GM12892 (cell line): ENCODE measurements at regions not wholly inside any gene's neighbourhood (a gene's known extent, or its start where the extent isn't known, plus 50 kb on each side); places are given as distances from the start of the nearest gene placed in this dataset.
"Not testable (repeated sequence)": the region's sequence is repeated elsewhere in the genome, so short reads cannot be mapped to it uniquely, and the experiment has no call there.

ENCODE experiments used
- DNase-seq: peaks from one replicate; pipeline ENCODE4 v3.0.0; 2011; ENCODE audit not compliant: insufficient read length
- FAIRE-seq: peaks from 2 replicates; lab custom pipeline; 2011; peaks lifted over from hg19 to GRCh38; lab: Jason Lieb, UNC
- POLR2A ChIP-seq: IDR thresholded peaks from 2 replicates; pipeline ENCODE4 v1.6.1; 2011; ENCODE audit warnings: low read depth, low read length, control low read depth
- POLR2AphosphoS5 ChIP-seq: IDR thresholded peaks from 2 replicates; pipeline ENCODE4 v1.6.1; 2011; ENCODE audit warnings: low read depth, low read length, control low read depth
- TAF1 ChIP-seq: IDR thresholded peaks from 2 replicates; pipeline ENCODE4 v1.6.1; 2011; ENCODE audit warnings: low read depth, mild to moderate bottlenecking, control low read depth, low read length, borderline replicate concordance

DNA sequence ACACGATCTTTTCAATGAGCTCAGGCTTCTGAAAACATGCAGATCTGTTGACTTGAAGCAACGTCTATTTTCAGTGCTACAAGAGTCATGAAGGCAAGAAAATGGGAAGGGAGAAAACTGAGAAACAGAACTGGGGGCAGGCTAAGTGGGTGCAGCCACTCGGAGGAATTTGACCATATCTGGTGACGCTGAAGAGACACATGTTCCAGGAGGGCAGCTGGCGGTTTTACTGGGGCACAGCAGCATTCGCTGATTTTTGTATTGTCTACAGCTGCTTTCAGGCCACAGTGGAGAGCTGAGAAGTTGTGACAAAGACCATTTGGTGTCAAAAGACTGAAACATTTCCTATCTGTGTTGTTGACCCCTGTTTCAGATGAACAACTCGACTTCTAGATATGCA lies 103.0 kb upstream of the ELAC2 start:
- no peak for TF ChIP-seq POLR2A
- TF ChIP-seq TAF1: no peak
- TF ChIP-seq POLR2AphosphoS5: no peak
- DNase-seq: no peak
- FAIRE-seq: no peak

GRCh38 chr17:13118311-13118710 lies 100.5 kb upstream of the ELAC2 start:
- DNase-seq: no peak
- TF ChIP-seq TAF1 (no peak), POLR2AphosphoS5 (no peak), POLR2A (no peak)
- FAIRE-seq: no peak

DNA sequence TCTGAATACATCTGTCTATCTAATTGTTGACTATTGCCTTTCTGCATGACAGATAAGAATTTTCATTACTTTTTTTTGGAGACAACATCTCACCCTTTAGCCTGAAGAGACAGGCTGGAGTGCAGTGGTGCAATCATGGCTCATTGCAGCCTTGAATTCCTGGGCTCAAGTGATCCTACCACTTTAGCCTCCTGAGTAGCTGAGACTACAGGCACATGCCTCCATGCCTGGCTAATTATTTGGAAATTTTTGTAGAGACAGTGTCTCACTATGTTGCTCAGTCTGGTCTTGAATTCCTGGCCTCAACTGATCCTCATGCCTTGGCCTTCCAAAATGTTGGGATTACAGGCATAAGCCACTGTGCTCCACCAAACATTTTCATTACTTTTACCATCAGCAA lies 99.8 kb upstream of the ELAC2 start:
- TF ChIP-seq TAF1: no peak
- DNase-seq (no peak), FAIRE-seq (no peak)

- TF ChIP-seq POLR2A (no peak), POLR2AphosphoS5 (no peak), TAF1 (no peak)
- no peak for DNase-seq
- FAIRE-seq: peak; percentile 77
These were observed 96.8 kb upstream of the ELAC2 start for GRCh38 chr17:13114601-13115031.

DNA sequence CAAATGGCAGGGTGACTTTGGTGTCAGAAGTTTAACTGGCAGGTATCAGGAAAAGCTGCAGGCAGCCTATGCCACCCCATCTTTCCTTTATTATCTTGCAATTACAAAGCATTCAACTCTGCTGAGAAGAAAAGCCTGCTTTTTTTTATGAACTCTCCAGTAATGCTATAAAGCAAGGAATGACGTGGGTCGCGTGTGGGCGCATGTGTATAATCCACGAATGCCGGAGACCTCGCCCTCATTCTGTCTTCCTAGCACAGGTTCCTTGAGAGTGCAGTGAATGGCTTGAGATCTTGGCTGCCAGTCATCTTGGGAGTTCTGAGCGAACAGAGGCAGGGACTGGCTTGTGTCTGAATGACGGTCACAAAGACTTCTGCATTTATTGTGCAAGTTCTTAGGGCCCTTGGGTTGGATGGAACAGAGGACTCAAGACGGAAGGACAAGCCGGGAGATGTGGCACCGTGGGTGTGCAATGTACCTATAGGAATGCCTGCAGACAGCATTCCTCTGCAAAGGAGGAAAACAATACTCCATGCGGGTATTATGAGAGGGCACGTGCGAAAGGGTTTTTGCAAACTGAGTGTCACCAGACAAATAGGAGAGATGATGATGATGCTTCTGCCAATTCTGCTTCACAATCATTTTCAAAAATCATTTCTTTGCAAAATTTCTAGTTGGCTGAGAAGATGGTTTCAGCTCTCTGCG lies 96.1 kb upstream of the ELAC2 start:
- TF ChIP-seq POLR2AphosphoS5 (no peak), TAF1 (no peak), POLR2A (no peak)

GRCh38 chr17:13107676-13108235 lies 89.9 kb upstream of the ELAC2 start:
- DNase-seq: no peak
- no peak for FAIRE-seq
- no peak for TF ChIP-seq POLR2AphosphoS5
- no peak for TF ChIP-seq TAF1
- no peak for TF ChIP-seq POLR2A

More for the DNA sequence above, 96.1 kb upstream of the ELAC2 start:
- FAIRE-seq (no peak), DNase-seq (no peak)

DNA sequence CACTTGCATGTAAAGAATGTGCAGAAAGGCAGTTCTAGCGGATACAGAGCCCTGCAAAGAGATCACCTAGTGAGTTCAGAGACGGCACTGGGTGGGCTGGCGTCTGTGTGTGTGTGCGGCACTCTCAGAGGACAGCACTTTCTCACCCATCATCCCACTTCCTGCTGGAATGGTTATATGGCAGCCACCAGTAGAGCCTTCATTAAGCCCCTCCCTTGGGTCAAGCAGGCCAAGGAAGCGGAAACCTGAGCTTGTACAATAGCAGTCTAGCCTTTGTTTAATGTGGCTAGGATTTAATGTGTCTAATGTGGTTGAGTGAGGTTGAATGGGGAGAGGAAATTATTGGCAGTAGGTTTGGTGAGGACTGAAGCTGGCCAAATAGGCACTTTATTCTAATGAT lies 88.3 kb upstream of the ELAC2 start:
- no peak for DNase-seq

DNA sequence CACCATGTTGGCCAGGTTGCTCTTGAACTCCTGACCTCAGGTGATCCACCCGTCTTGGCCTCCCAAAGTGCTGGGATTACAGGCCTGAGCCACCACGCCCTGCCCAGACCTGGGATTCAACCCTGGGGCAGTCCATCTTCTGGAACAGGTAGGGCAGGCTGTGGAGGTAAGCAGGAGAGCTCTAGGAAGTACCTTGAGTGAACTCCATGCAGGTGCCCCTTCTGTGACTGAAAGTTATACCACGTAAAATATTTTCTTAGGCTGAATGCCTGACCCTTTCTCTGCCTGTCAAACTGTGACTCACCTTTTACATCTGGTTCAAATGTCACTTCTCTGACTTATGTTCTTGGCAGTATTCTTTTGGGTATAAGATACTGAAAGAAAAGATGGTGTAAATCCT lies 86.7 kb upstream of the ELAC2 start:
- FAIRE-seq: no peak

More for the DNA sequence above, 88.3 kb upstream of the ELAC2 start:
- TF ChIP-seq POLR2AphosphoS5: no peak
- TF ChIP-seq TAF1: no peak
- no peak for TF ChIP-seq POLR2A
- FAIRE-seq: no peak

GRCh38 chr17:13102477-13102876 lies 84.7 kb upstream of the ELAC2 start:
- no peak for DNase-seq

More for the DNA sequence above, 86.7 kb upstream of the ELAC2 start:
- DNase-seq: no peak
- TF ChIP-seq POLR2AphosphoS5 (no peak), TAF1 (no peak), POLR2A (no peak)

GRCh38 chr17:13099926-13100325 lies 82.1 kb upstream of the ELAC2 start:
- DNase-seq: no peak
- FAIRE-seq: no peak
- TF ChIP-seq TAF1: no peak
- no peak for TF ChIP-seq POLR2AphosphoS5
- TF ChIP-seq POLR2A: no peak

More at GRCh38 chr17:13102477-13102876, 84.7 kb upstream of the ELAC2 start:
- TF ChIP-seq POLR2AphosphoS5 (no peak), POLR2A (no peak), TAF1 (no peak)
- no peak for FAIRE-seq

DNA sequence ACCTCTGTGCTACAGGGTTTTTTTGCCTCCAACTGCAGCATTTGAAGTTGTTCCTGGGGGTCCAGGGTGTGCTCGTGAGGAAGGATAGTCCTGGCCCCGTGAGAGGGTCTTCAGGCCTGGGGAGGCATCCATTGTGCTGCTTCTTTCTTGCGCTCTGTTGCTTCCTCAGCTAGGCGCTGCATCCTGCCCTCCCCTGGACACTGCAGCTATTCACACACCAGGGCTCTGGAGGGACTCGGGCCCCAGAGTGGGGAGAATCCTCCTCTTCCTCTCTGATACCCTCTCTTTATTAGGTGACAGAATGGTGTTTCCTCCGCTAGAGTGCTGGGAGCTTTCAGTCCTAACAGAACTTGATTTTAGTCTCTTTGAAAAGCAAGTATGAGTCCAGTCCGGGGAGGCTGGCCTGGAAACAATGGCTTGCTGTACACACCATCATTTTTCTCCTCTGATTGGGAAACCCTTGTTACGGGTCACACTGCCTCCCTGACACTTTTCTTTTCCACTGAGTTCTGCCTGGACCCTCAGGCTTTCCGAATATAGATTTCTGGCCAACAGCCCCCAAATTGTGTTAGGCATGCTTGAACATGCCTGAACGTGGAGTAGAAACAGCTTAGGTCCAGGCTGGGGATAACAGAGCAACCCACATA lies 81.4 kb upstream of the ELAC2 start:
- no peak for TF ChIP-seq POLR2AphosphoS5
- TF ChIP-seq POLR2A: no peak
- FAIRE-seq (no peak), DNase-seq (no peak)

DNA sequence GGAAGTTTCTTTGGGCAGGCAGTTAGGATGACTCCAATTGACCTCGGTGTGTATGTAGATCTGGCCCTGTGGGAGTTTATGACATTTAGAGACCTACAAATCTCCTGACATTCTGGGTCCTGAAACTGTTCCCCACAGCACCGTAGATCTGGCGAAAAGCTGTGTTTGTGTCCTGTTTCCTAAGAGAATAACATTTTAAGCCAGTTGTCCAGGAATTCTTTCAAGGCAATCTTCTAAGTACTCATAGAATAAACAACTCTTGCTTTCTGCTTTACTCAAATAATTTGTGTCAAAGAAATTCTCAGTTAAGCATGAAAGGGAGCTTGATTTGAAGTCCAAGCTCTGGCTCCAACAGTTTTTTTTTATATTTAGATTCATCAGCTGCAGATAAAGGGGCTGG lies 78.5 kb upstream of the ELAC2 start:
- no peak for FAIRE-seq
- no peak for TF ChIP-seq POLR2A
- no peak for TF ChIP-seq POLR2AphosphoS5
- TF ChIP-seq TAF1: no peak

DNA sequence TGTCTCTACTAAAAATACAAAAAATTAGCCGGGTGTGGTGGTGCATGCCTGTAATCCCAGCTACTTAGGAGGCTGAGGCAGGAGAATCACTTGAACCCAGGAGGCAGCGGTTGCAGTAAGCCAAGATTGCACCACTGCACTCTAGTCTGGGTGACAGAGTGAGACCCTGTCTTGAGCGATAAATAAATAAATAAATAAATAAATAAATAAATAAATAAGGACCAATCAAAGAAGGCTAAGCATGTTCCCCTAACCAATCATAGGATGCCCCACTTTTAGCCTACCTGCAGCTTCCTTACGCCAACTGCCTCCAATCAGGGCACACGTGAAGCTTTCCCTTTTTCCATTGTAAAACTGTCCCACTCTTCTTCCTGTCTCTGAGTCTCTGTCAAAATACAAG lies 74.2 kb upstream of the ELAC2 start:
- DNase-seq, FAIRE-seq: not testable (repeated sequence)

More for the DNA sequence above, 78.5 kb upstream of the ELAC2 start:
- DNase-seq: no peak
